ENCODE measurements at regions not wholly inside any gene's neighbourhood (a gene's known extent, or its start where the extent isn't known, plus 50 kb on each side); places are given as distances from the start of the nearest gene placed in this dataset.

DNA sequence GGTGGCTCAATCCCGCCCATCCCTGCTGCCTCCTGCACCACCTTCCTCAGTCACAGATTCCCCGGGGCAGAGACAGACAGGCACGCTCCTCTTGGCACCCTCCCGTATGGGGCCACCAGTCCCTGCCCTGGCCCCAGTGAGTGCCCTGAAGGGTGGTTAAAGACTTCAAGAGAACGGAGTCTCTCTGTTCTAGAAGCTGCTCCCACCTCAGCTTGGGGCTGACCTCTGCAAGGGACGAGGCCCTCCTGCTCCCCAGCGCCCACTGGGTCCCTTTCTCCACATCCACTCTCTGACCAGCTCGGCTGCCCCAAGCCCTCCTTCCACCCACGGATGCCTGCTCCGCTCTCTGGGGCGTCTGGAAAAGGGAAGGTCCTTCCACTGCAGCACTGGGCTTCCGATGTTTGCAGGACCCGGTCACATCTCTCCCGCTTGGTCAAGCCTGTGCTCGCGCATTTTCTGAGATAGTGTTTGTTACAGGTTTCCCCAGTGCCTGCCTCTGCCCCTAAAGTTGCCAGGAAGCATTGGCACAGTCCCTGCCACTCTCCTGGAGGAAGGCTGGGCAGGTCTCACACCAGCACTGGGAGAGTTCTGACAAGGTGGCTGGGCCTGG is 1487.9 kb downstream of the TBC1D22A start:
- Histone ChIP-seq H3K36me3 (no peaks in the 10 kb centered on the region), H3K4me1 (peaks cover 0 to 17% (median 0%) of the 10 kb centered on the region in 4 donors), H3K27me3 (peaks cover 0 to 68% (median 0%) of the 10 kb centered on the region in 3 donors), H3K27ac (no peak overlapping the region), H3K9me3 (no peaks in the 10 kb centered on the region), H3K4me3 (no peak overlapping the region)
- 68 to 72% (median 71%) methylated on average over 16 of the region's 16 CpGs for WGBS, 5 donors
- intact Hi-C loops (cut with DNase I; ENCODE audit: low total_unique reads), result no loop called here
- DNase-seq, result no peak
- TF ChIP-seq, protein P1, sequence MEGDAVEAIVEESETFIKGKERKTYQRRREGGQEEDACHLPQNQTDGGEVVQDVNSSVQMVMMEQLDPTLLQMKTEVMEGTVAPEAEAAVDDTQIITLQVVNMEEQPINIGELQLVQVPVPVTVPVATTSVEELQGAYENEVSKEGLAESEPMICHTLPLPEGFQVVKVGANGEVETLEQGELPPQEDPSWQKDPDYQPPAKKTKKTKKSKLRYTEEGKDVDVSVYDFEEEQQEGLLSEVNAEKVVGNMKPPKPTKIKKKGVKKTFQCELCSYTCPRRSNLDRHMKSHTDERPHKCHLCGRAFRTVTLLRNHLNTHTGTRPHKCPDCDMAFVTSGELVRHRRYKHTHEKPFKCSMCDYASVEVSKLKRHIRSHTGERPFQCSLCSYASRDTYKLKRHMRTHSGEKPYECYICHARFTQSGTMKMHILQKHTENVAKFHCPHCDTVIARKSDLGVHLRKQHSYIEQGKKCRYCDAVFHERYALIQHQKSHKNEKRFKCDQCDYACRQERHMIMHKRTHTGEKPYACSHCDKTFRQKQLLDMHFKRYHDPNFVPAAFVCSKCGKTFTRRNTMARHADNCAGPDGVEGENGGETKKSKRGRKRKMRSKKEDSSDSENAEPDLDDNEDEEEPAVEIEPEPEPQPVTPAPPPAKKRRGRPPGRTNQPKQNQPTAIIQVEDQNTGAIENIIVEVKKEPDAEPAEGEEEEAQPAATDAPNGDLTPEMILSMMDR (IDR thresholded peaks at IDR 0.05), result no peak
- no peak for TF ChIP-seq POLR2AphosphoS5 (IDR thresholded peaks at IDR 0.05)
- TF ChIP-seq EP300 (IDR thresholded peaks at IDR 0.05), result no peak
- TF ChIP-seq POLR2A (IDR thresholded peaks at IDR 0.05), result no peak

DNA sequence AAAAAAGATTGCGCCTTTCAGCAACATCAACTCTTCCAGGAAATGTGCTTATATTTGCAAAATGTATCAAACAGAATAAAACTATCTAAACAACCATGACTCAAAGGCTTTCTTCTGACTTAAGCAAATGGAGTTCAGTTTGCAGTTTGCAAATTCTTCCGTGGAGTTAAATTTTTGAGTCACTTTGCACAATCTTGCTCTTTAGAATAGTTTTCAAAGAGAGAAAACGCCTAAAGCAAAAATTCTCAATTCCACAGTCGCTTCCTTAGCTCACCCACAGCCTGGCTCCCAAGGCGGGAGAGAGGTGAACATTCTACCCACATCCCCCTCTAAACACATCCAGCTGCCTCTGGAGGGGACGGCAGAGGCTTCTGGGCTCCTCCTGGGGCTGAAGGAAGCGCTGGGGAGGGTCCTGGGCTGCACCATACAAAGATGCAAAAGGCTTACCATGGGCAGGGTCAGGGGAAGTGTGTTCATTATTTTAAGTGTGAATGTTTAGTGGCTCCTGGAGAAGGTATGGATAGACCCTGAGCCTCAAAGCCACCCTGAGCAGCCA is 1487.3 kb downstream of the TBC1D22A start:
- no peak overlapping the region for H3K27ac ChIP-seq
- H3K9me3 ChIP-seq, result no peaks in the 10 kb centered on the region
- H3K27me3 ChIP-seq, result peaks cover 0 to 63% (median 0%) of the 10 kb centered on the region in 3 donors
- H3K36me3 ChIP-seq, result no peaks in the 10 kb centered on the region
- intact Hi-C loops (cut with DNase I; ENCODE audit: low total_unique reads), result no loop called here
- TF ChIP-seq POLR2A (IDR thresholded peaks at IDR 0.05), result no peak
- TF ChIP-seq, protein P1 (IDR thresholded peaks at IDR 0.05), result no peak
- no peak for TF ChIP-seq POLR2AphosphoS5 (IDR thresholded peaks at IDR 0.05)
- no peak for TF ChIP-seq EP300 (IDR thresholded peaks at IDR 0.05)
- no peak for DNase-seq
- 43 to 60% (median 51%) methylated on average over 6 to 7 of the region's 7 CpGs for WGBS, 5 donors
- H3K4me1 ChIP-seq, result peaks cover 0 to 12% (median 0%) of the 10 kb centered on the region in 4 donors
- no peak overlapping the region for H3K4me3 ChIP-seq

DNA sequence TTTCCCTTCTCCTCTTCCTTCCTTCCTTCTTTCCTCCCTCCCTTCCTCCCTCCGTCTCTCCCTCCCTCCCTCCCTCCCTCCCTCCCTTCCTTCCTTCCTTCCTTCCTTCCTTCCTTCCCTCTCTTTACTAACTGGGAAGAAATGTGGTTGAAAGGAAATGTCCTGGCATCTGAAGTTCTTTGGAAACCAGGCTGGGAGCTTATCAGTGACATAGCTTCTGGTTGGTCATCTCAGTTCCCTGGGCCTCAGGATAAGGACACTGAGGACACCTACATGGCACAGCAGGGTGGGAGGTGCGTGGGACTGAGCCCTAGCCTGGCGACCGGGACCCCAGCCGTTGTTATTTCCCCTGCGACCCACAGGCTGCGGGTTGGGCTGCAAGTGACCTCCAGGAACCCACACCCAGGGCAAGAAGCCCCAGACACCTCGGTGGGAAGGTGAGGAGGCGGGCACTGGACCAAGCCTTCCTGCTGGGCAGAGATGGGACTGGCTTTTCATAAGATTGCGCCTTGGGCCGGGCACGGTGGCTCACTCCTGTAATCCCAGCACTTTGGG is 1486.5 kb downstream of the TBC1D22A start:
- no peak overlapping the region for H3K27ac ChIP-seq
- no peak for TF ChIP-seq EP300 (IDR thresholded peaks at IDR 0.05)
- no peak for TF ChIP-seq POLR2AphosphoS5 (IDR thresholded peaks at IDR 0.05)
- TF ChIP-seq POLR2A (IDR thresholded peaks at IDR 0.05), result no peak
- TF ChIP-seq, protein P1 (IDR thresholded peaks at IDR 0.05), result no peak
- peaks cover 0 to under 1% (median 0%) of the 10 kb centered on the region in 4 donors for H3K9me3 ChIP-seq
- H3K4me1 ChIP-seq, result peaks cover 0 to 4% (median 0%) of the 10 kb centered on the region in 4 donors
- H3K4me3 ChIP-seq, result no peak overlapping the region
- H3K27me3 ChIP-seq, result peaks cover 0 to 63% (median 0%) of the 10 kb centered on the region in 3 donors
- no peaks in the 10 kb centered on the region for H3K36me3 ChIP-seq
- no peak for DNase-seq
- WGBS, 5 donors, result 56 to 84% (median 61%) methylated on average over 5 to 10 of the region's 12 CpGs
- intact Hi-C loops (cut with DNase I; ENCODE audit: low total_unique reads), result no loop called here

DNA sequence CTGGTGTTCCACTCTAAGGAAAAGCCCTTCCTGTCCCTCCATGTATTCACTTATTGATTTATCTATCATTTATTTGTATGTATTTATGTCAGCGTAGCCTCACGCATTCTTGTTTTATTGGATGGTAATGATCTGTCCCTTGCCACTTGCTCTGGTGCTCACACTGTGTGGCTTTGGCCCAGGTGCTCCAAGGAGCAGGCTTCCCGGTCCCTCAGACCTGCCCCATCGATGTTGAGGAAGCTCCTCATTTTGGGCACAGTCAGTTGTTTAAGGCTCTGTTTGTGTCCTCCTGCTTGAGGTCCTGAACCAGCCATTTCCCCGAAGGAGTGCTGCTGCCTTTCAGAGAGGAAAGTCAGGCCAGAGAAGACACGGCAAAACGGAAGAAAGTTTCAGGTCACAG is 1485.4 kb downstream of the TBC1D22A start:
- Histone ChIP-seq H3K27ac (no peak overlapping the region), H3K27me3 (peaks cover 0 to 56% (median 0%) of the 10 kb centered on the region in 3 donors), H3K4me3 (no peak overlapping the region), H3K9me3 (peaks cover 0 to 3% (median 0%) of the 10 kb centered on the region in 4 donors), H3K4me1 (no peaks in the 10 kb centered on the region), H3K36me3 (no peaks in the 10 kb centered on the region)
- TF ChIP-seq EP300 (IDR thresholded peaks at IDR 0.05) (no peak), POLR2AphosphoS5 (IDR thresholded peaks at IDR 0.05) (no peak), POLR2A (IDR thresholded peaks at IDR 0.05) (no peak)
- TF ChIP-seq, protein P1 (IDR thresholded peaks at IDR 0.05), result no peak
- 75 to 89% (median 85%) methylated on average over 7 of the region's 7 CpGs for WGBS, 5 donors
- DNase-seq, result no peak
- intact Hi-C loops (cut with DNase I; ENCODE audit: low total_unique reads), result no loop called here
